Hindlimb muscle (tissue), 1 donor: ENCODE measurements at regions not wholly inside any gene's neighbourhood (a gene's known extent, or its start where the extent isn't known, plus 50 kb on each side); places are given as distances from the start of the nearest gene placed in this dataset.

ENCODE experiments used
- DNase-seq: peaks from one replicate; pipeline ENCODE4 v3.0.0-alpha.2; 2013

- no peak for DNase-seq
Observed at GRCh38 chr22:47285981-47286380, 523.5 kb downstream of the TBC1D22A start.

DNA sequence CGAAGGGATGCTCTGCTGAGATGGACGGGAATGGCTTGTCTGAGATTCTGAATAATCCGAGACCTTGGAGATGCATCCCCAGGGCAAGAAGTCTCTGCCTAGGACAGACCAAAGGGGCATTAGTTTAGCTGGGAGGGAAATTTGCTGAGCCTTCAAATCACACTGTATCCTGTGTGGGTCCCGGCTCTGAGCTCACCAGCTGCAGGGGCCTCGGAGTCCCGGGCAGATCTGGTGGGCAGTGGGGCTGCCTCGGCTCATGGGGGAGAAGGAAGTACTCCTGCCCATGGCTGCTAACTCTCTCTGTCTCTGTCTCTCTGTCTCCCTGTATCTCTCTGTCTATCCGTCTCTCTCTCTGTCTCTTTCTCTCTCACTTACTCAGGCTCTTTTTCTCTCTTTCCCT is 522.4 kb downstream of the TBC1D22A start:
- DNase-seq: no peak

DNA sequence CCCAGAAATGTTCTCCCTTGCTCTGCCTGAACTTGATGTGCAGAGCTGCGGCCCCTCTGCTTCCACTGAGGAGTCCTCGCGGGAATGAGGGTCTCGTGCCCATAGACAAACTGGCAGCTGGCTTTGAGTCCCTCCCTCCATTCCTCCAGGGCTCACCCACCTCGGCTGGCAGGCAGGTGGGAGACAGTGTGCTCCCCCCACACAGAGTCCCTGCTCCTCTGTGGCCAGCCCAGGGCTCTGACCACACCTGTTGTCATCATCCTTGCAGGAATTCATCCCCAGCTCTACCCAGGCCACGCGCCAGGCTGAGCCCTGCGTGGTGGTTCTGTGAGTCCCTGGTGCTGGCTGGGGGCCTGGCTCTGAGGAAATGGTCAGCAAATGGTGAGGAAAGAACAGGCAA is 521.9 kb downstream of the TBC1D22A start:
- DNase-seq: no peak

DNA sequence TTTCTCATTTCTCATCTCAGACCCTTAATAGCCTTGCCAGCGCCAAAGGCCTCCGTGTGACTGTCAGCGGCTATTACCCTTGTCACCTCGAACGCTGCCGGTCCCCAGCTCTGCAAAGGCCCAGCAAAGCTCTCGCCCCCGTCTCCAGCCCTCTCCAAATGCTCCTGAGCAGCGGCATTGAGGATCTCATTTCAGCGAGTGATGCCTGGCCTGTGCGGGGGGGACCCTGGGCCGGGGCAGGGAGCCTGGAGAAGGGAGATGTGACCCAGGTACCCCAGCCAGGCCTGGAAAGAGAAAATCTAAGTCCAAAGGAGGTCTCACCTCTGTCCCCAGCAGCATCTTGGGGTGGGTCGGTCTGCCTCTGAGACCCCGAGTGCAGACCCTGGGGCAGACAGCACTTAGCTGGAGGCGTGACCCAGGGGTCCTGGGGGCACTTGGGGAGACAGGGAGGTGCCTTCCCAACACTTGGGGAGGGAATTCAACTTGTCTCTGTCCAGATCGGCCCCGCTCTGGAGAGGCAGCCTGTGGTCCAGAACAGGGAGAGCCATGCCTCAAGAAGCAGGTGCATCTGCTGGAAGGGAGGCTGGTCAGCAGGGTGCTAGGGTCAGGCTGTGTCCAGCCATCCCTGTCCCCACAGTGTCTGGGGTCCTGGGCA is 521.3 kb downstream of the TBC1D22A start:
- DNase-seq: no peak

DNA sequence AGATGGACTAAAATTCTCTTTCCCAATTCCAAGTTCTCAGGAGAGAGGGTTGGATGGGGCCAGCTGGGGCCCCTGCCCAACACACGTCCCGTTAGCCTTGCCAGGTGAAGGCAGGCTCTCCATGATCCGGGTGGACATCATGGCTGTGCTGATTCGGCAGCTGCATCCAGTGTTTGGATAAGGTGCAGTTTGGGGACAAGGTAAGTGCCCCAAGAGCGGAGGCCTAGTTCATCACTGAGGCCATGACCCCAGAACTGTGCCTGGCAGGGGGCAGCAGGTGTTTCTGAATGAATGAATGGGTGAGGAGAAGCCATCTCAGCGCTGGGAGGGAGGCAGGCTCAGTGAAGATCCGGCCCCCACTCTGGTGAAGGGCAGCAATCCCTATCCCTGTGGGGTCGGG is 520.4 kb downstream of the TBC1D22A start:
- no peak for DNase-seq

DNA sequence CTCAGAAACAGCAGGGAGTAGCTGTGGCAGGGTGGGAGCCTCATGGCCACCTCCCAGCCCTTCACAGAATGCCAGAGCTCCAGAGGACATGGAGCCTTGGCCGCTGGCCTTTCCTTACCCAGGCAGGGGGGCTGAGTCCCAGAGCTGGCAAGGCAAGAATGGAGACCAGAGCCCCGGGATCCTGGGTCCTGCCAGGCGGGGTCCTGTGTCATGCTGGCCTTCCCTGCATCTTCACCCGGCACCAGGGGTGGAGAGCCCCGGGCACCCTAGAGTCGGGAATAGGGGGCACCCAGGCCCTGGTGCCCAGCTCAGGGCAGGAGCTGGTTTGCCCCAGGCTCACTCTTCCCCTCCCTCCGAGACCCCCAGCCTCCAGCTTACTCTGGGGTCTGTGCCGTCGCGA is 519.9 kb downstream of the TBC1D22A start:
- DNase-seq: no peak

DNA sequence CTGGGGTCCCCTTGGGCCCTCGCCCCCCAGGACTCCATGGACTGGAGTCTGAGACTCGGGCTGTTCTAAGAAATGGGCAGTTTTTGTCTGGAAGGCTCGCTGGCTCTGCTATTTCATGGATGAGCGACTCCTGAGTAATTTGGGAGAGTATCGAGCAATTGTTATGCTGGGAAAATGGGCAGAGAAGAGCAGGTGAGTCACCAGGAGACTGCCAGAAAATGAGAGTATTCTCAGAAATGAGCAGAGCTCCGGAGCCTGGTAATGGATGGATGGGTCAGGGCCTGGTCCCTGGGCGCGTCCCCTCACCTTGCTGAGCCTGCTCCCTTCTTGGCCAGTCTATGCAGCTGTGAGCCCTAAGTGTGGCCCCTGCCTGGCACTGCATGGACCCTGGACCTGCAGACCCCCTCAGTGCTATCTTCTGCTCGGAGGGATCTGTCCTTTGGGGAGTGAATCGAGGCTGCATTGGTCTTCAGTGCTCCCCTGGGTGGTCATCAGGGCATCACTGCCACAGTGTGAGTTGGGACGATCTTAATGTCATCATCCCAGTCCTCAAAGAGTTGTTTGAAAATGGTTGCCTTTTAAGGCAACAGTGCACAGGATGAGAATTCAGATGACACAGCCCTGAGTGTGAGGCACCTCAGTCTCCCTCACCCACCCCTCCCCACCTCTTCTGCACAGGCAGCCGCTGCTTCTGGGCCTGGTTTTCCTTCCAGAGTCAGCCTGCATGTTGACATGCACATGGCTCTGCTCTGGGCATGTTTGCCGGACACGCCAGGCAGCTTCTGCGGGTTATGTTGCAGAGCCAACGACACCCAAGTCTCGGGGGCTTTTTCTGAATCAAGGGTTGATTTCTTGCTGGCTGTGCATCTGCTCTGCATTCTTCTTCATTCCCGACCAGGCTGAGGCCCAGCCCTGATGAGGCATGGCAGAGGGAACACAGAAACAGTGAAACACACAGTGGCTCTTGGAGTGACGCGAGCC is 519.0 kb downstream of the TBC1D22A start:
- no peak for DNase-seq

GRCh38 chr22:47280301-47280700 is 517.9 kb downstream of the TBC1D22A start:
- no peak for DNase-seq

DNA sequence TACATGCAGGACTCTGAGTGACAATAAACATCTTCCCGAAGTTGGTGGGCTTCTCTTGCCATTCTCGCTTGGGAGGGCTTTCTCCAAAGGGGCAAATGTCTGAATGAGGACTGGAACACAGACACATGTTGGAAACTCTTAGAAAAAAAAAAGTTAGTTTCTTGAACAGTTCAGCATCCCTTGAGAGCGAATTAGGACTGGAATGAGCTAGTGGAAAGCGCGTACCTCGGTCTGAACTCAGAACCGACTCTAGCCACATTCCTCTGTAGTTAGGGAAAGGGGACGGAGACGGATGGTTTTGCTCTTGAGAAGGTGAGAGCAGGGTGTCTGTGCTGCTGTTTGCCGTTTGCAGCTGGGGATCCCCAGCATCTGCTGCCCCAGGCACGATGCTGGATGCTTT is 517.3 kb downstream of the TBC1D22A start:
- DNase-seq: peak; percentile 51

DNA sequence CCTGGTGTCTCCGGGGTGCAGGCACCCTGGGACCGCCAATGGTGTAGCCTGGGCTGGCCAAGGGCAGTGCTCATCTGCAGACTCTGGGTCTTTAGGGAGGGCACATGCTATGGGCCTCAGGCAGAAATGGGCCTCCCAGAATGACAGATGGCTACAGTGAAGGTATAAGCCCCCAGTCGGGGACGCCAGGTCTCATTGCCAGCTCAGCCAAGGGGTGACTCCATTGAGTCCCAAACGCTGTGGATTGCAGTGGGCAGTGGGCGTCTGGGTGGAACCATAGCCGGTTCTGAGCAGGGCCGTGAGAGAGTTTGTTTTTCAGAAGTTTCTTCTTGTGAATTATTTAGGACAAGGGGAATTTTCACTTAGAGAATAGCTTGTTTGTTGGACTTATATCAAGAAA is 516.9 kb downstream of the TBC1D22A start:
- no peak for DNase-seq

GRCh38 chr22:47278655-47279054 is 516.2 kb downstream of the TBC1D22A start:
- DNase-seq: peak; percentile 23

- no peak for DNase-seq
Observed at GRCh38 chr22:47277531-47277930, 515.1 kb downstream of the TBC1D22A start.

DNA sequence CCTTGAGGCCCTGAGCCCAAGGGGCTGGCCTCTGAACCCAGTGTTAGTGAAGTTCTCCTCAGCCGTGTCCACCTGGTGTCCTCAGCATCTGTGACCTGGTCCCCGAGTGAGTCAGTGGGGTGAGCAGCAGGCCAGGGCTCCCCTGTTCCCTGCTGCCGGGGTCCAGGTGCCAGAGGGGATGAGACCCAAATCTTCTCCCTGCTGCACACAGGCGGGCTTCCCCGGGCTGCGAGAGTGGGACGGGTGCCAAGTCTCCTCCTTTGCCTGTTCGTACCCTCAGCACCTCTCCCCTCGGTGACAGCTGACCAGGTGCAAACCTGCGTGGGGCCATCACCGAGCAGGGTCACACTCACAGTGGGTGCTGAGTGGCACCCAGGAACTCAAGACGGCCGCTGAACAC is 514.5 kb downstream of the TBC1D22A start:
- no peak for DNase-seq

- no peak for DNase-seq
Observed at GRCh38 chr22:47276450-47276820, 514.0 kb downstream of the TBC1D22A start.

GRCh38 chr22:47275605-47276449 is 513.4 kb downstream of the TBC1D22A start:
- DNase-seq: no peak

DNA sequence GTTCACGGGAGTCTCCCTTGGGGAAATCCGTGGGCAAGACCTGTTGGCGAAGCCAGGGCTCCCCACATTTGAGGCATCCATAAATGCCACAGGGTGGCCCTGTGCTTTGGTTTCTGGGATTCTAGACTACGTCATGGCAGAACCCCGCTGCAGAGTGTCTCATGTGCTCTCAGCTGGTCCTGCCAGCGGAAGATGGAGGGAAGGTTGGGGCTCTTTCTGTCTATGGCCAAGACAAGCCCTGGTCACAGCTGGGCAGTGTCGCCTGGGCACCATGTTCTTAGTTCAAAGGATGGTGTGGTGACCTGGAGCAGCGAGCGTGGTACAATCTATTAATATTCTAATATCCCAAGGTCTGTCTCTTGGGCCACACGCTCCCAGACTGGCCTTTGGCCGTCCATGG is 511.7 kb downstream of the TBC1D22A start:
- DNase-seq: no peak

- no peak for DNase-seq
Observed at GRCh38 chr22:47270463-47271135, 508.1 kb downstream of the TBC1D22A start.

- no peak for DNase-seq
Observed at GRCh38 chr22:47269516-47270088, 507.2 kb downstream of the TBC1D22A start.

GRCh38 chr22:47267513-47268282 is 505.2 kb downstream of the TBC1D22A start:
- DNase-seq: no peak

- DNase-seq: no peak
Observed at GRCh38 chr22:47266329-47266728, 503.9 kb downstream of the TBC1D22A start.

GRCh38 chr22:47260551-47260950 is 498.1 kb downstream of the TBC1D22A start:
- DNase-seq: no peak
